Stimulated activated naive CD8-positive, alpha-beta T cell treated with anti-CD3 and anti-CD28 coated beads, Interleukin-15, Interleukin-2, amounts not matched to agents 100 ng/mL and 50 ng/mL, for 24 hours (primary cell): ENCODE measurements at regions not wholly inside any gene's neighbourhood (a gene's known extent, or its start where the extent isn't known, plus 50 kb on each side); places are given as distances from the start of the nearest gene placed in this dataset.
"Not testable (repeated sequence)": the region's sequence is repeated elsewhere in the genome, so short reads cannot be mapped to it uniquely, and the experiment has no call there.

Experiments used
- H3K27ac Mint-ChIP-seq: one replicate; pipeline ENCODE4 v1.8.0; 2021; ENCODE audit warnings: mild to moderate bottlenecking, mixed read lengths
- H3K27me3 Mint-ChIP-seq: one replicate; pipeline ENCODE4 v1.8.0; 2021; ENCODE audit warnings: mixed read lengths
- H3K36me3 Mint-ChIP-seq: one replicate; pipeline ENCODE4 v1.8.0; 2021; ENCODE audit warnings: low read depth, mixed read lengths
- H3K4me1 Mint-ChIP-seq: one replicate; pipeline ENCODE4 v1.8.0; 2021; ENCODE audit warnings: low read depth, mixed read lengths
- H3K4me3 Mint-ChIP-seq: one replicate; pipeline ENCODE4 v1.8.0; 2021; ENCODE audit warnings: mild to moderate bottlenecking, mixed read lengths
- H3K9me3 Mint-ChIP-seq: one replicate; pipeline ENCODE4 v1.8.0; 2021; ENCODE audit warnings: mixed read lengths

GRCh38 chr5:116709082-116709481 is 134.5 kb upstream of the SEMA6A start:
- Mint-ChIP-seq H3K27me3 (no peaks in the 10 kb centered on the region), H3K27ac (no peak overlapping the region), H3K4me1 (no peaks in the 10 kb centered on the region), H3K9me3 (no peaks in the 10 kb centered on the region), H3K36me3 (no peaks in the 10 kb centered on the region), H3K4me3 (no peak overlapping the region)

GRCh38 chr5:116705121-116705519 is 130.5 kb upstream of the SEMA6A start:
- not testable (repeated sequence) for H3K4me3 Mint-ChIP-seq, H3K36me3 Mint-ChIP-seq, H3K9me3 Mint-ChIP-seq, H3K27ac Mint-ChIP-seq, H3K4me1 Mint-ChIP-seq, H3K27me3 Mint-ChIP-seq

GRCh38 chr5:116703941-116704340 is 129.3 kb upstream of the SEMA6A start:
- no peak overlapping the region for H3K27ac Mint-ChIP-seq
- no peaks in the 10 kb centered on the region for H3K27me3 Mint-ChIP-seq
- H3K36me3 Mint-ChIP-seq, result no peaks in the 10 kb centered on the region
- no peaks in the 10 kb centered on the region for H3K4me1 Mint-ChIP-seq
- no peak overlapping the region for H3K4me3 Mint-ChIP-seq
- H3K9me3 Mint-ChIP-seq, result no peaks in the 10 kb centered on the region

- no peaks in the 10 kb centered on the region for H3K27me3 Mint-ChIP-seq
- H3K4me3 Mint-ChIP-seq, result no peak overlapping the region
- no peak overlapping the region for H3K27ac Mint-ChIP-seq
- no peaks in the 10 kb centered on the region for H3K36me3 Mint-ChIP-seq
- no peaks in the 10 kb centered on the region for H3K4me1 Mint-ChIP-seq
- H3K9me3 Mint-ChIP-seq, result no peaks in the 10 kb centered on the region
These were observed 128.7 kb upstream of the SEMA6A start for GRCh38 chr5:116703328-116703727.

- no peaks in the 10 kb centered on the region for H3K27me3 Mint-ChIP-seq
- no peak overlapping the region for H3K27ac Mint-ChIP-seq
- no peaks in the 10 kb centered on the region for H3K36me3 Mint-ChIP-seq
- no peak overlapping the region for H3K4me3 Mint-ChIP-seq
- H3K9me3 Mint-ChIP-seq, result no peaks in the 10 kb centered on the region
- no peaks in the 10 kb centered on the region for H3K4me1 Mint-ChIP-seq
These were observed 128.2 kb upstream of the SEMA6A start for GRCh38 chr5:116702776-116703175.

GRCh38 chr5:116699332-116699731 is 124.7 kb upstream of the SEMA6A start:
- Mint-ChIP-seq H3K27me3 (no peaks in the 10 kb centered on the region), H3K9me3 (no peaks in the 10 kb centered on the region), H3K36me3 (no peaks in the 10 kb centered on the region), H3K27ac (no peak overlapping the region), H3K4me1 (no peaks in the 10 kb centered on the region), H3K4me3 (no peak overlapping the region)

- H3K27ac Mint-ChIP-seq, result no peak overlapping the region
- no peaks in the 10 kb centered on the region for H3K36me3 Mint-ChIP-seq
- H3K9me3 Mint-ChIP-seq, result no peaks in the 10 kb centered on the region
- H3K27me3 Mint-ChIP-seq, result peaks cover 8% of the 10 kb centered on the region
- no peaks in the 10 kb centered on the region for H3K4me1 Mint-ChIP-seq
- no peak overlapping the region for H3K4me3 Mint-ChIP-seq
These were observed 121.7 kb upstream of the SEMA6A start for GRCh38 chr5:116696366-116696765.

GRCh38 chr5:116695681-116696080 is 121.1 kb upstream of the SEMA6A start:
- Mint-ChIP-seq H3K4me3 (no peak overlapping the region), H3K4me1 (no peaks in the 10 kb centered on the region), H3K9me3 (no peaks in the 10 kb centered on the region), H3K36me3 (no peaks in the 10 kb centered on the region), H3K27ac (no peak overlapping the region), H3K27me3 (peaks cover 8% of the 10 kb centered on the region)

- Mint-ChIP-seq H3K27ac (no peak overlapping the region), H3K27me3 (peaks cover 5% of the 10 kb centered on the region), H3K9me3 (no peaks in the 10 kb centered on the region), H3K4me3 (no peak overlapping the region), H3K36me3 (no peaks in the 10 kb centered on the region), H3K4me1 (no peaks in the 10 kb centered on the region)
These were observed 111.8 kb upstream of the SEMA6A start for GRCh38 chr5:116686438-116686837.

- Mint-ChIP-seq H3K4me1 (no peaks in the 10 kb centered on the region), H3K36me3 (no peaks in the 10 kb centered on the region), H3K27me3 (peaks cover 5% of the 10 kb centered on the region), H3K27ac (no peak overlapping the region), H3K4me3 (no peak overlapping the region), H3K9me3 (no peaks in the 10 kb centered on the region)
These were observed 111.3 kb upstream of the SEMA6A start for GRCh38 chr5:116685931-116686330.

GRCh38 chr5:116685069-116685468 is 110.4 kb upstream of the SEMA6A start:
- Mint-ChIP-seq H3K27me3 (peaks cover 5% of the 10 kb centered on the region), H3K27ac (no peak overlapping the region), H3K4me3 (no peak overlapping the region), H3K36me3 (no peaks in the 10 kb centered on the region), H3K4me1 (no peaks in the 10 kb centered on the region), H3K9me3 (no peaks in the 10 kb centered on the region)

GRCh38 chr5:116681334-116682013 is 106.9 kb upstream of the SEMA6A start:
- Mint-ChIP-seq H3K27ac (no peak overlapping the region), H3K9me3 (no peaks in the 10 kb centered on the region), H3K4me1 (no peaks in the 10 kb centered on the region), H3K27me3 (peaks cover 5% of the 10 kb centered on the region), H3K36me3 (no peaks in the 10 kb centered on the region), H3K4me3 (no peak overlapping the region)

- H3K27me3 Mint-ChIP-seq, result no peaks in the 10 kb centered on the region
- no peaks in the 10 kb centered on the region for H3K9me3 Mint-ChIP-seq
- no peak overlapping the region for H3K4me3 Mint-ChIP-seq
- H3K27ac Mint-ChIP-seq, result no peak overlapping the region
- no peaks in the 10 kb centered on the region for H3K4me1 Mint-ChIP-seq
- no peaks in the 10 kb centered on the region for H3K36me3 Mint-ChIP-seq
These were observed 100.9 kb upstream of the SEMA6A start for GRCh38 chr5:116675626-116675910.

GRCh38 chr5:116674881-116675625 is 100.4 kb upstream of the SEMA6A start:
- Mint-ChIP-seq H3K4me3 (no peak overlapping the region), H3K27ac (no peak overlapping the region), H3K27me3 (no peaks in the 10 kb centered on the region), H3K9me3 (no peaks in the 10 kb centered on the region), H3K4me1 (no peaks in the 10 kb centered on the region), H3K36me3 (no peaks in the 10 kb centered on the region)

- Mint-ChIP-seq H3K4me1 (no peaks in the 10 kb centered on the region), H3K9me3 (no peaks in the 10 kb centered on the region), H3K27me3 (no peaks in the 10 kb centered on the region), H3K27ac (no peak overlapping the region), H3K36me3 (no peaks in the 10 kb centered on the region), H3K4me3 (no peak overlapping the region)
These were observed 98.8 kb upstream of the SEMA6A start for GRCh38 chr5:116673453-116673852.

- H3K4me3 Mint-ChIP-seq, result no peak overlapping the region
- no peaks in the 10 kb centered on the region for H3K9me3 Mint-ChIP-seq
- H3K27me3 Mint-ChIP-seq, result peaks cover 4% of the 10 kb centered on the region
- H3K4me1 Mint-ChIP-seq, result no peaks in the 10 kb centered on the region
- no peaks in the 10 kb centered on the region for H3K36me3 Mint-ChIP-seq
- no peak overlapping the region for H3K27ac Mint-ChIP-seq
These were observed 97.6 kb upstream of the SEMA6A start for GRCh38 chr5:116672203-116672602.
